ENCODE measurements at regions not wholly inside any gene's neighbourhood (a gene's known extent, or its start where the extent isn't known, plus 50 kb on each side); places are given as distances from the start of the nearest gene placed in this dataset.

DNA sequence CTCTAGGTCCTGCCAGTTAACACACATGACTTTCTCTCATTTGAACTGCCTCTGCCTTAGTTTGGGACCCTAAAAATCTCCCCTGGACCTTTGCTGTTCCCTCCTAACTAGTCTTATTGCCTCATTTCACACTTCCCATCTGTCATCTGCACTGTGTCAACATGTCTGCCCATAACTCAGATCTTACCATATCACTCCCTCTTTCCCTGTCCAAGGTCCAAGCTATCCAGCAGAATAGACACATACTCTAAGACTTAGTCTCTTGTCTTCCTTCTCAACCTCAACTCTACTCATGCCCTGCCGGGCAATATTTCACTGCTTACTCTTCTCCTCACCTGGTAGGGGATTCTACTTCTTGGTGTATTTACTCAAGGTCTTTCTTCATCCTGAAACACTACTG is 79.5 kb upstream of the DAB1 start:
- TF ChIP-seq, protein P1, sequence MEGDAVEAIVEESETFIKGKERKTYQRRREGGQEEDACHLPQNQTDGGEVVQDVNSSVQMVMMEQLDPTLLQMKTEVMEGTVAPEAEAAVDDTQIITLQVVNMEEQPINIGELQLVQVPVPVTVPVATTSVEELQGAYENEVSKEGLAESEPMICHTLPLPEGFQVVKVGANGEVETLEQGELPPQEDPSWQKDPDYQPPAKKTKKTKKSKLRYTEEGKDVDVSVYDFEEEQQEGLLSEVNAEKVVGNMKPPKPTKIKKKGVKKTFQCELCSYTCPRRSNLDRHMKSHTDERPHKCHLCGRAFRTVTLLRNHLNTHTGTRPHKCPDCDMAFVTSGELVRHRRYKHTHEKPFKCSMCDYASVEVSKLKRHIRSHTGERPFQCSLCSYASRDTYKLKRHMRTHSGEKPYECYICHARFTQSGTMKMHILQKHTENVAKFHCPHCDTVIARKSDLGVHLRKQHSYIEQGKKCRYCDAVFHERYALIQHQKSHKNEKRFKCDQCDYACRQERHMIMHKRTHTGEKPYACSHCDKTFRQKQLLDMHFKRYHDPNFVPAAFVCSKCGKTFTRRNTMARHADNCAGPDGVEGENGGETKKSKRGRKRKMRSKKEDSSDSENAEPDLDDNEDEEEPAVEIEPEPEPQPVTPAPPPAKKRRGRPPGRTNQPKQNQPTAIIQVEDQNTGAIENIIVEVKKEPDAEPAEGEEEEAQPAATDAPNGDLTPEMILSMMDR (IDR thresholded peaks at IDR 0.05) = no peak
- no peaks in the 10 kb centered on the region for H3K36me3 Mint-ChIP-seq (ENCODE audit: low read depth)
- no peak overlapping the region for H3K4me3 Mint-ChIP-seq (ENCODE audit: unreplicated experiment)
- no peaks in the 10 kb centered on the region for H3K9me3 Mint-ChIP-seq (ENCODE audit: low read depth)
- H3K27ac Mint-ChIP-seq (ENCODE audit: unreplicated experiment) = no peak overlapping the region
- H3K4me1 Mint-ChIP-seq (ENCODE audit: low read depth) = no peaks in the 10 kb centered on the region
- H3K27me3 Mint-ChIP-seq (ENCODE audit: low read depth) = peaks cover 7% of the 10 kb centered on the region
- DNase-seq (ENCODE audit: low spot score) = no peak

DNA sequence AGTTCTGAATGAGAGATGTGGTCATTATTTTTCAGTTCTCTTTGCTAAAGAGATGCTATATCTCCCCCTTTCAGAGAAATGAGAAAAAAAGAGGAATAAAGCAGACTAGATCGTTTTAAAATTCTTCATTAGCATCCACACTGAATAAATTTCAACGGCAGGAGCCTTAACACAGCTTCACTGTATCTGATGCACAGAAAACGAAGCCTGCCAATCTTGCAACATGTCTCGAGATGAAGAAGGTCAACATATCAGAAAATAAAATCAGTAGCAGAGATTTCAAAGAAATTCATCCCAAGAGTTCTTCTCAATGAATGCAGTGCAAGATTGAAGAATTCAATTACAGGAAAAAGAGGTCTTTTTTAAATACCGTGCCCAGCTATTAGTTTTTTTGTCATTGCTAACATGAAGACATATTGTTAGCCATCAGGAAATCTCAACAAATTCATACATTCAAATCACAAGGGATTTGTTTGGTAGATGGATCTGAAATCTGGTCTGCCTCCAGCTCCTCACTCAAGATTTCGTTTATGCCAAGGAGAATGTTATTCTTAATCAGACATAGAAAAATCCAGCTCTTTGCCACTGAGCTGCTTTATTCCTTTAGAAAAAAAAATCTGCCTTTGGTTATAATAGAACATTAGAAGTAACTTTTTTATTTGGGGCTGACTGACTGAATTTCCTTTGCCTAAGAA is 76.4 kb upstream of the DAB1 start:
- H3K9me3 Mint-ChIP-seq (ENCODE audit: low read depth) = peaks cover 3% of the 10 kb centered on the region

DNA sequence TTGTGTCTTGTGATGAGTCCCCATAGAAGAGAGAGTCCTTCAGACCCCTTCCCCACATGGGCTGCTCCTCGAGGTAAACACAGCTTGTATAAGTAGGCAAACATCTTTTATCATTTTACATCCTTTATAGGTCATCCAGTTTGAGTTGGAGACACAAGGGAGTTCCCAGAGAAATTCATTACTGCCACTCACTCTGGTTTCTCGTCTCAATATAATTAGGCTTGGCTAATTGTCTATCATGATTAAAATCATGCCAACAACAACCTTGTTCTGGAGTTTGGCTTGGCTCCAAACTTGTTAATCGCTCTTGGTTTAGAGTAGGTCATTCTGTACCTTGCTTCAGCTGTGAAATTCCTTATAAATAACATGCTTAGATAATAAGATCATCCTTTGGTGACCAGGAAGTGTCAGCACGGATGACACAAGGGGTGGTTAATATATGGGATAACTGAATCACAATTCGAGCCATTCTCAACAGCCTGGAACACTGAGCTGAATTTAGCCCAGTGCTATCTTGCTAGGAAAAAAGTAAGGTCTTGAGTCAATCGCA is 70.7 kb upstream of the DAB1 start:
- H3K27ac Mint-ChIP-seq (ENCODE audit: unreplicated experiment) = no peak overlapping the region
- no peaks in the 10 kb centered on the region for H3K27me3 Mint-ChIP-seq (ENCODE audit: low read depth)
- TF ChIP-seq, protein P1 (IDR thresholded peaks at IDR 0.05) = no peak
- peaks cover 3% of the 10 kb centered on the region for H3K9me3 Mint-ChIP-seq (ENCODE audit: low read depth)
- H3K4me3 Mint-ChIP-seq (ENCODE audit: unreplicated experiment) = no peak overlapping the region
- peaks cover 4% of the 10 kb centered on the region for H3K4me1 Mint-ChIP-seq (ENCODE audit: low read depth)
- H3K36me3 Mint-ChIP-seq (ENCODE audit: low read depth) = no peaks in the 10 kb centered on the region
- DNase-seq (ENCODE audit: low spot score) = no peak

More for the DNA sequence above, 76.4 kb upstream of the DAB1 start:
- no peak for DNase-seq (ENCODE audit: low spot score)
- no peak overlapping the region for H3K4me3 Mint-ChIP-seq (ENCODE audit: unreplicated experiment)
- no peaks in the 10 kb centered on the region for H3K27me3 Mint-ChIP-seq (ENCODE audit: low read depth)
- H3K27ac Mint-ChIP-seq (ENCODE audit: unreplicated experiment) = no peak overlapping the region
- H3K4me1 Mint-ChIP-seq (ENCODE audit: low read depth) = no peaks in the 10 kb centered on the region
- TF ChIP-seq, protein P1 (IDR thresholded peaks at IDR 0.05) = no peak
- no peaks in the 10 kb centered on the region for H3K36me3 Mint-ChIP-seq (ENCODE audit: low read depth)

DNA sequence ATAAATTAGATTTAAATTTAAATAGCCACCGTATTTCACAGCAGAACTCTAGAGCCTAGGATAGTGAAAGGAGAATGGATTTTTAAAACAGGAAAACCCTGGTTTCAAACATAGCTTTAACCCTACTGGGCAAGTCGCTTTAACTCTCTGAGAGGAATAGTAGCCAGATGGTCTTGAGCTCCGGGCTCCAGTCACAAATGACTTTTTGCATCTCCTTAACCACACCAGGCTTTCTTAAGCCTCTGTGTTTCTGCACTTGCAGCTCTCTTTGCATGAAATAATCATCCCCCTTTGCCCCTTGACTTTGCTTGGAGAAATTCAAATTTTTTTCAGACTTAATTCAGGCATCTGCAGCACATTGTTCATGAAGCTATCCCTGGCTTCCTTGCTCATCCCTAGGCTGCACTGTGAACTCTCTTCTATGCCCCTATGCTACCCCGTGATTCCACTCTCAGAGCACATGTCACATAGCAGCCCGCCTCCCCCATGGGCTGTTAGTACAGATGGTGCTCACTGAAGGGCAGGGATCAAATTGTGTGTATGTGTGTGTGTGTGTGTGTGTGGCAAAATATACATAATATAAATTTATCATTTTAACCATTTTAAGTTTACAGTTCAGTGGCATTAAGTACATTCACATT is 68.8 kb upstream of the DAB1 start:
- Mint-ChIP-seq H3K4me1 (ENCODE audit: low read depth) (peaks cover 11% of the 10 kb centered on the region), H3K27me3 (ENCODE audit: low read depth) (no peaks in the 10 kb centered on the region), H3K27ac (ENCODE audit: unreplicated experiment) (no peak overlapping the region), H3K36me3 (ENCODE audit: low read depth) (no peaks in the 10 kb centered on the region), H3K4me3 (ENCODE audit: unreplicated experiment) (no peak overlapping the region), H3K9me3 (ENCODE audit: low read depth) (peaks cover under 1% of the 10 kb centered on the region)
- no peak for DNase-seq (ENCODE audit: low spot score)
- TF ChIP-seq, protein P1 (IDR thresholded peaks at IDR 0.05) = no peak

DNA sequence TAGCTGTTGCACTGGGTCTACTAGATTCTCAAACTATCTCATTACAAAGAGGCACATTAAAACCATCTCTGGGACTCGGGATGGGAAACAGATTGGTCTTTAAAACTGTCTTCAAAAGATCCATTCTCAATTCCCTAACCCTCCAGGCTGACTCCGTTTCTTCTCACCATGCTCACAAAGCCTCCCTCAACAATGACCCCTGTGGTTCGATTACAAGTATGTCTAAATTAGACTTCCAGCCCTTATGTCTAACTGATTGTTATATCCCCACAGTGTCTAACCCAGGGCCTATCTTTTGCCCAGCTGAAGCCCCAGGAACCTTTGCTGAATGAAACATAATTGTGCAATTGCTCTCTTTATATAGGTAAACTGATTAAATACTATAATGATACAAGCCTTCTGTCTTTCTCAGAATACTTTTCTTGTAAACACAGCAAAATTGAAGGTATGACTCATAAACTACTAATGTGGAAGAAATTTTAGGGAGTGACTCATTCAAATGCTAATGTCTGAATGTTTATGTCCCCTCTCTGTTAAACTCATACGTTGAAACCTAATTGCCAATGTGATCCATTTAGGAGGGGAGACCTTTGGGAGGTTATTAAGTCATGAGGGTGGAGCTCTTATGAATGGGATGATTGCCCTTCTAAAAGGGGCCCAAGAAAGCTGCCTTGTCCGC is 65.6 kb upstream of the DAB1 start:
- peaks cover 11% of the 10 kb centered on the region for H3K4me1 Mint-ChIP-seq (ENCODE audit: low read depth)
- H3K4me3 Mint-ChIP-seq (ENCODE audit: unreplicated experiment) = no peak overlapping the region
- TF ChIP-seq, protein P1 (IDR thresholded peaks at IDR 0.05) = peak; percentile 19
- H3K9me3 Mint-ChIP-seq (ENCODE audit: low read depth) = no peaks in the 10 kb centered on the region
- no peaks in the 10 kb centered on the region for H3K27me3 Mint-ChIP-seq (ENCODE audit: low read depth)
- H3K36me3 Mint-ChIP-seq (ENCODE audit: low read depth) = no peaks in the 10 kb centered on the region
- no peak for DNase-seq (ENCODE audit: low spot score)
- peak overlapping the region; percentile 60 for H3K27ac Mint-ChIP-seq (ENCODE audit: unreplicated experiment)

All from chondrocyte (in vitro differentiated cells).